ENCODE measurements at regions not wholly inside any gene's neighbourhood (a gene's known extent, or its start where the extent isn't known, plus 50 kb on each side); places are given as distances from the start of the nearest gene placed in this dataset.

DNA sequence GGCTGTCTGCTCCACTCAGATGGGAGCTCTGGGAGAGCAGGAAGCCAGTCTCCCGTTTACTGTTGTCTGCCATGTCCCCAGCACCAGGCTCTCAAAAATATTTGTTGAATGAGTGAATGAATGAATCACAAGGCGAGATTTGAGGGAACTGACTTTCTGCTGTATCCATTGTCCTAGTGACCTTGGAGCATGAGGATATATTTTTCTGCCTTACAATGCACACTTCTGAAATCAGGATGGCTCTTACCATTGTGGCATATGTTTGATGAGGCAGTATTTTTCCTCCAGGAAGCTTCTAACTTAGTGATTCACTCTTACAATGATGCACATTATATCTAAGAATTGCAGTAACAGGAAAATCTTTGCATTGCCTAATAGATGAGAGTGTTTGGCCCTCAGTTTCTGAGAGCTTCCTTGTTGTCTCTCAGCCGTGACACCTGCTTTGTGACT, 136.4 kb downstream of the RPS24 start:
- no peak overlapping the region for H3K9ac ChIP-seq (ENCODE audit: low read length)

DNA sequence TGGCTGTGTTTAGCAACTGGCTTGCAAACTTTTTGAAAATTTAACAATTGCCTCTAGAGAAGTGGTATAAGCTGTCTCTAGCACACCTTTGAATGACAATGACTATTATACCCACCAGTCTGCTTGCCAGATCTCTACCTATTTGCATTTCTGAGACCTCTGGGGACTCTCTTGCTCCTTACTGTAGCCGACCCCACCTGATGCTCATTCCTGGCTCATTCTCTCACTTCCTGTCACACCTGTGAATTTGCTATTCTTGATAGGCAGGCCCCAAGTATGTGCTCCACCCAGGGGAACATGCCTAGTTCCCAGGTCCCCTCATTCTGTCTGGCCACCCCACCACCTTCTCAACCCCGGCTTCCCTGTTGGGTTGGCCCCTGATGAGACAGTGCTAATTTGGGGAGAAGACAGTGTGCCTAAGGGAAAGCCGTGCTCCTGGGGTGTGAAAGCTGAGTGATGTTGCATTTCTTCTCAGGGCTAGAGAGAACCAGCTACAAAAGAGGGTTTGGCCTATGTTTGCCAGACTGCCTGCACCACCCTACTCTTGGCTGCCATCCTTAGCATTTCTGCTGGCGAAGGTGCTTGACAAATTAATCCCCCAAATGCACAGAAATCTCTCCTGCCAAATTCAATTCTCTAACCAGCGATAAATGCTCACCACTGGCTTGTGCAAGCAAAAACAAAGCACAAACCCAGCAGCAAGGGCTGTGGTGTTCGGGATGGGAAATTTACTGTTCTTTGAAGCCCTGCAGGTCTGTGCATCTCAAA, 138.2 kb downstream of the RPS24 start:
- Histone ChIP-seq H3K79me2 (ENCODE audit: insufficient read depth, low read length) (no peaks in the 10 kb centered on the region), H3K27me3 (ENCODE audit: insufficient read depth, low read length) (no peaks in the 10 kb centered on the region; the same call in 1 of the 2 replicates), H3F3A (ENCODE audit: insufficient read depth, low read length) (no peaks in the 10 kb centered on the region), H3K4me1 (ENCODE audit: insufficient read depth, low read length, severe bottlenecking) (no peaks in the 10 kb centered on the region), H3K9ac (ENCODE audit: low read length) (no peak overlapping the region), H3K4me2 (ENCODE audit: low read length) (no peak overlapping the region), H2AFZ (ENCODE audit: low read length) (no peak overlapping the region), H3K4me3 (ENCODE audit: low read depth, low read length, poor library complexity, severe bottlenecking) (no peak overlapping the region), H3K9me3 (ENCODE audit: low read length) (no peaks in the 10 kb centered on the region), H3K9me2 (ENCODE audit: low read depth, low read length) (no peaks in the 10 kb centered on the region), H3K27ac (ENCODE audit: low read depth, low read length, poor library complexity, severe bottlenecking) (no peak overlapping the region), H4K20me1 (ENCODE audit: insufficient read depth, low read length) (no peaks in the 10 kb centered on the region), H3K36me3 (ENCODE audit: insufficient read depth, low read length) (no peaks in the 10 kb centered on the region)
- TF ChIP-seq, protein P1, sequence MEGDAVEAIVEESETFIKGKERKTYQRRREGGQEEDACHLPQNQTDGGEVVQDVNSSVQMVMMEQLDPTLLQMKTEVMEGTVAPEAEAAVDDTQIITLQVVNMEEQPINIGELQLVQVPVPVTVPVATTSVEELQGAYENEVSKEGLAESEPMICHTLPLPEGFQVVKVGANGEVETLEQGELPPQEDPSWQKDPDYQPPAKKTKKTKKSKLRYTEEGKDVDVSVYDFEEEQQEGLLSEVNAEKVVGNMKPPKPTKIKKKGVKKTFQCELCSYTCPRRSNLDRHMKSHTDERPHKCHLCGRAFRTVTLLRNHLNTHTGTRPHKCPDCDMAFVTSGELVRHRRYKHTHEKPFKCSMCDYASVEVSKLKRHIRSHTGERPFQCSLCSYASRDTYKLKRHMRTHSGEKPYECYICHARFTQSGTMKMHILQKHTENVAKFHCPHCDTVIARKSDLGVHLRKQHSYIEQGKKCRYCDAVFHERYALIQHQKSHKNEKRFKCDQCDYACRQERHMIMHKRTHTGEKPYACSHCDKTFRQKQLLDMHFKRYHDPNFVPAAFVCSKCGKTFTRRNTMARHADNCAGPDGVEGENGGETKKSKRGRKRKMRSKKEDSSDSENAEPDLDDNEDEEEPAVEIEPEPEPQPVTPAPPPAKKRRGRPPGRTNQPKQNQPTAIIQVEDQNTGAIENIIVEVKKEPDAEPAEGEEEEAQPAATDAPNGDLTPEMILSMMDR (IDR thresholded peaks at IDR 0.05; ENCODE audit: low read length): no peak
- TF ChIP-seq EZH2 (IDR thresholded peaks at IDR 0.05; ENCODE audit: borderline replicate concordance, low read length): no peak

More for the DNA sequence above, 136.4 kb downstream of the RPS24 start:
- Histone ChIP-seq H3K36me3 (ENCODE audit: insufficient read depth, low read length) (no peaks in the 10 kb centered on the region), H3K4me3 (ENCODE audit: low read depth, low read length, poor library complexity, severe bottlenecking) (no peak overlapping the region), H3K79me2 (ENCODE audit: insufficient read depth, low read length) (no peaks in the 10 kb centered on the region), H2AFZ (ENCODE audit: low read length) (no peak overlapping the region), H3F3A (ENCODE audit: insufficient read depth, low read length) (no peaks in the 10 kb centered on the region), H3K9me2 (ENCODE audit: low read depth, low read length) (no peaks in the 10 kb centered on the region), H4K20me1 (ENCODE audit: insufficient read depth, low read length) (no peaks in the 10 kb centered on the region), H3K27me3 (ENCODE audit: insufficient read depth, low read length) (no peaks in the 10 kb centered on the region; the same call in 1 of the 2 replicates), H3K4me1 (ENCODE audit: insufficient read depth, low read length, severe bottlenecking) (no peaks in the 10 kb centered on the region), H3K27ac (ENCODE audit: low read depth, low read length, poor library complexity, severe bottlenecking) (no peak overlapping the region), H3K9me3 (ENCODE audit: low read length) (no peaks in the 10 kb centered on the region), H3K4me2 (ENCODE audit: low read length) (no peak overlapping the region)
- TF ChIP-seq EZH2 (IDR thresholded peaks at IDR 0.05; ENCODE audit: borderline replicate concordance, low read length): no peak
- TF ChIP-seq, protein P1 (IDR thresholded peaks at IDR 0.05; ENCODE audit: low read length): no peak

DNA sequence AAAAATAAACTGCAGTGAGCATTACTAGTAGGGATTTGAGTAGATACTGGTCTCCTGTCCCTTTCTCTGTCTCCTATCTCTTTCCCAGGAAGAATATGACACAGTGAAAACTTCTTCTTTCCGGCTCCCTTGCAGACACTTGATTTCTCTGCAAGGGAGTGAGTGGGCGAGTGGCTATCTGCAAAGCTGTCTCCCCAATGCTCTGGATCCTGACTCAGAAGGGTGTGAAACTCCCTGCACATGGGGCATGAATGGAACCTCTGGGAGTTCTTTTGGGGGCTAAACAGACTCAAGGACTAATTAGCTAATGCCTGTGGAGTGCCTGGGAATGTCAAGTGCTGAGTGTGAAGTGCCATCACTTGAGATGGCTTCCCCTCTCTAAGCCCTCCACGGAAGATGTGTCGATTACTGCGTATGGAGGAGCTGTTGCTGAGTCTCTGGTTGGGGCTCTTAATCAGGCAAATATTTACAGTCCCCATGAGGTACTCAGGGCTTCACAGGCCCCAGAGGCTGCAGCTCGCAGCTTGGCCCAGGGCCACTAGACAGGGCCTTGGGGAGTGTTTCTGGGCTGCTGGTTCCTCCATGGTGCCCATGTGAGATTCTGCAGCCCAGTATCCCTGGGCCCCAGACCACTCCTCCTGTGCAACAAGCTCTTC, 139.8 kb downstream of the RPS24 start:
- no peaks in the 10 kb centered on the region for H4K20me1 ChIP-seq (ENCODE audit: insufficient read depth, low read length)
- no peak overlapping the region for H3K9ac ChIP-seq (ENCODE audit: low read length)
- no peak overlapping the region for H3K4me2 ChIP-seq (ENCODE audit: low read length)
- no peaks in the 10 kb centered on the region for H3F3A ChIP-seq (ENCODE audit: insufficient read depth, low read length)
- H3K9me3 ChIP-seq (ENCODE audit: low read length): no peaks in the 10 kb centered on the region
- H2AFZ ChIP-seq (ENCODE audit: low read length): no peak overlapping the region
- no peaks in the 10 kb centered on the region for H3K9me2 ChIP-seq (ENCODE audit: low read depth, low read length)
- TF ChIP-seq, protein P1 (IDR thresholded peaks at IDR 0.05; ENCODE audit: low read length): no peak
- no peak for TF ChIP-seq EZH2 (IDR thresholded peaks at IDR 0.05; ENCODE audit: borderline replicate concordance, low read length)
- H3K4me3 ChIP-seq (ENCODE audit: low read depth, low read length, poor library complexity, severe bottlenecking): no peak overlapping the region
- H3K79me2 ChIP-seq (ENCODE audit: insufficient read depth, low read length): no peaks in the 10 kb centered on the region
- no peaks in the 10 kb centered on the region for H3K36me3 ChIP-seq (ENCODE audit: insufficient read depth, low read length)
- no peaks in the 10 kb centered on the region; the same call in 1 of the 2 replicates for H3K27me3 ChIP-seq (ENCODE audit: insufficient read depth, low read length)
- H3K27ac ChIP-seq (ENCODE audit: low read depth, low read length, poor library complexity, severe bottlenecking): no peak overlapping the region
- H3K4me1 ChIP-seq (ENCODE audit: insufficient read depth, low read length, severe bottlenecking): no peaks in the 10 kb centered on the region
